Body of pancreas (tissue), 4 donors: ENCODE measurements at regions not wholly inside any gene's neighbourhood (a gene's known extent, or its start where the extent isn't known, plus 50 kb on each side); places are given as distances from the start of the nearest gene placed in this dataset.

ENCODE experiments used
- POLR2A ChIP-seq, 3 donors: fragments of 450-650 bp; IDR thresholded peaks; one replicate each; pipeline ENCODE4 v1.6.1; 2016; ENCODE audit warnings: antibody characterized with exemption in 3 of 3, mild to moderate bottlenecking in 2 of 3
- TF ChIP-seq, protein P1 (sequence below), 7 experiments: fragments of 450-650 bp in 4 of 7; fragments of 200-600 bp in 3 of 7; sonication (generic) in 3 of 7; IDR thresholded peaks; one replicate each; pipeline ENCODE4 v1.5.1; 2016 to 2019; ENCODE audit warnings: antibody characterized with exemption in 7 of 7

DNA sequence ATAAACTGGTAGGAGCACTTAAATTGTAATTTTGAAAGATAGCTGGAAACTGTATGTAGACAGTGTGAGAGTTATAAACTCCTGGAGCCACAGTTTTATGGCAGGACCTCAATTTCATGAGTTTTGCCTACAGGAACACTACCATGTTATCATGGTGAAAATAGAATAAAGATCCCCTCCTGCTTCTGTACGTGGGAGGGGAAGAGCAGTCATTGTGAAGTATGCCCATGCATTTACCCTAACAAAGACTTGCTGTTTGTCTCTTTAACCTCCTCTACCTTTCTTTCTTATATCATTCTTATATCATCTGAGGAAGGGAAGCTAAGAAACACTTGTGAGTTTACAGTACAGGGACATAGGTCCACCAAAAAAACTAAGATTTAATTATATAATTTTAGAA, 327.0 kb downstream of the PCDH10 start:
- TF ChIP-seq, protein P1, sequence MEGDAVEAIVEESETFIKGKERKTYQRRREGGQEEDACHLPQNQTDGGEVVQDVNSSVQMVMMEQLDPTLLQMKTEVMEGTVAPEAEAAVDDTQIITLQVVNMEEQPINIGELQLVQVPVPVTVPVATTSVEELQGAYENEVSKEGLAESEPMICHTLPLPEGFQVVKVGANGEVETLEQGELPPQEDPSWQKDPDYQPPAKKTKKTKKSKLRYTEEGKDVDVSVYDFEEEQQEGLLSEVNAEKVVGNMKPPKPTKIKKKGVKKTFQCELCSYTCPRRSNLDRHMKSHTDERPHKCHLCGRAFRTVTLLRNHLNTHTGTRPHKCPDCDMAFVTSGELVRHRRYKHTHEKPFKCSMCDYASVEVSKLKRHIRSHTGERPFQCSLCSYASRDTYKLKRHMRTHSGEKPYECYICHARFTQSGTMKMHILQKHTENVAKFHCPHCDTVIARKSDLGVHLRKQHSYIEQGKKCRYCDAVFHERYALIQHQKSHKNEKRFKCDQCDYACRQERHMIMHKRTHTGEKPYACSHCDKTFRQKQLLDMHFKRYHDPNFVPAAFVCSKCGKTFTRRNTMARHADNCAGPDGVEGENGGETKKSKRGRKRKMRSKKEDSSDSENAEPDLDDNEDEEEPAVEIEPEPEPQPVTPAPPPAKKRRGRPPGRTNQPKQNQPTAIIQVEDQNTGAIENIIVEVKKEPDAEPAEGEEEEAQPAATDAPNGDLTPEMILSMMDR (IDR thresholded peaks at IDR 0.05): no peak
- no peak for TF ChIP-seq POLR2A (IDR thresholded peaks at IDR 0.05)
